Hepatocyte (in vitro differentiated cells): ENCODE measurements at regions not wholly inside any gene's neighbourhood (a gene's known extent, or its start where the extent isn't known, plus 50 kb on each side); places are given as distances from the start of the nearest gene placed in this dataset.

Source experiments
- DNase-seq: peaks from one replicate; pipeline ENCODE4 v3.0.0-alpha.2; 2016; ENCODE audit warnings: low spot score
- H2AFZ ChIP-seq: fragments of 200-600 bp; sonication (generic); 2 replicates; pipeline ENCODE4 v1.6.0; 2016; ENCODE audit warnings: antibody characterized with exemption, mild to moderate bottlenecking
- H3K27ac ChIP-seq: fragments of 200-600 bp; sonication (generic); 2 replicates; pipeline ENCODE4 v1.5.1; 2016; ENCODE audit warnings: mild to moderate bottlenecking
- H3K27me3 ChIP-seq: fragments of 200-600 bp; sonication (generic); 2 replicates; pipeline ENCODE4 v1.6.1; 2016
- H3K36me3 ChIP-seq: fragments of 200-600 bp; sonication (generic); replicated peaks from 2 replicates; pipeline ENCODE4 v1.5.1; 2016; ENCODE audit warnings: low read depth; ENCODE audit not compliant: insufficient read depth
- H3K4me1 ChIP-seq: fragments of 200-600 bp; sonication (generic); 2 replicates; pipeline ENCODE4 v1.5.1; 2016; ENCODE audit warnings: mild to moderate bottlenecking, moderate library complexity; ENCODE audit not compliant: insufficient read depth
- H3K4me2 ChIP-seq: fragments of 200-600 bp; sonication (generic); 2 replicates; pipeline ENCODE4 v1.6.0; 2016
- H3K4me3 ChIP-seq: fragments of 200-600 bp; sonication (generic); 2 replicates; pipeline ENCODE4 v1.5.1; 2016; ENCODE audit warnings: mild to moderate bottlenecking
- H3K79me2 ChIP-seq: fragments of 200-600 bp; sonication (generic); 2 replicates; pipeline ENCODE4 v1.6.0; 2017; ENCODE audit warnings: mild to moderate bottlenecking
- H3K9me2 ChIP-seq: fragments of 200-600 bp; sonication (generic); replicated peaks from 2 replicates; pipeline ENCODE4 v1.6.0; 2017; ENCODE audit warnings: mild to moderate bottlenecking; ENCODE audit not compliant: insufficient read depth
- H3K9me3 ChIP-seq: fragments of 200-600 bp; sonication (generic); 2 replicates; pipeline ENCODE4 v1.5.1; 2016; ENCODE audit warnings: low read depth, mild to moderate bottlenecking
- H4K20me1 ChIP-seq: fragments of 200-600 bp; sonication (generic); 2 replicates; pipeline ENCODE4 v1.6.0; 2016; ENCODE audit warnings: mild to moderate bottlenecking; ENCODE audit not compliant: insufficient read depth, poor library complexity, severe bottlenecking
- EZH2 ChIP-seq: fragments of 200-600 bp; sonication (generic); IDR thresholded peaks from 2 replicates; pipeline ENCODE4 v1.6.1; 2016; ENCODE audit warnings: antibody characterized with exemption, mild to moderate bottlenecking, borderline replicate concordance
- EZH2phosphoT487 ChIP-seq: fragments of 200-600 bp; sonication (generic); IDR thresholded peaks from one replicate; pipeline ENCODE4 v1.6.1; 2018; ENCODE audit warnings: antibody characterized with exemption, mild to moderate bottlenecking, low read depth, moderate library complexity; ENCODE audit not compliant: unreplicated experiment, severe bottlenecking
- WGBS: methylation state at CpG from one replicate; pipeline ENCODE4 v1.1.6; 2016; ENCODE audit warnings: low lambda C conversion rate; ENCODE audit errors: missing lambda C conversion rate; 5-methylcytosine and 5-hydroxymethylcytosine counted together
- TF ChIP-seq, protein P1 (sequence below): fragments of 200-600 bp; sonication (generic); IDR thresholded peaks from 2 replicates; pipeline ENCODE4 v1.5.1; 2016; ENCODE audit warnings: antibody characterized with exemption, mild to moderate bottlenecking; ENCODE audit not compliant: poor library complexity

DNA sequence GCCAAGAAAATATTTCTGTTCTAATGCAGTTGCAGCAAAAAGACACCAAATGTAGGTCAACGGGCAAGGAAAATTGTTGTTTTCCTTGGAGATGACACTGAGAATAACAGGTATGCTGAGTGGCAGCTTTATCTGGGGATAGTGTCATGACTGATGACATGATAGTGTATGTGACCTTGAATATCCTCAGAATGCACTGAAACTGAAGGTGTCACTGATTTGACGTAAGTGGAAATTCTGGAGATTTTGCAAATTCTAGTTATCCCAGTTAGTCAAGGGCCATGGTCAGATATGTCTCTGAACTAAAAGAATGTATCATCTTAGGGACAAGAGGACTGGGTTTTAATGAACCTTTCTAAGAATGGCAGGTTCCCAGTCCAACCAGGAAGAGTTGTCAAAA is 138.0 kb upstream of the C9orf72 start:
- Histone ChIP-seq H3K9me3 (no peaks in the 10 kb centered on the region), H3K4me2 (no peak overlapping the region), H3K27ac (no peak overlapping the region), H3K4me3 (no peak overlapping the region), H3K79me2 (no peaks in the 10 kb centered on the region), H3K9me2 (no peaks in the 10 kb centered on the region), H2AFZ (no peak overlapping the region), H3K36me3 (no peaks in the 10 kb centered on the region), H3K4me1 (no peaks in the 10 kb centered on the region), H3K27me3 (no peaks in the 10 kb centered on the region), H4K20me1 (no peaks in the 10 kb centered on the region)
- 85% methylated on average over 2 of the region's 2 CpGs for WGBS
- TF ChIP-seq EZH2phosphoT487 (no peak), EZH2 (no peak)
- no peak for DNase-seq

DNA sequence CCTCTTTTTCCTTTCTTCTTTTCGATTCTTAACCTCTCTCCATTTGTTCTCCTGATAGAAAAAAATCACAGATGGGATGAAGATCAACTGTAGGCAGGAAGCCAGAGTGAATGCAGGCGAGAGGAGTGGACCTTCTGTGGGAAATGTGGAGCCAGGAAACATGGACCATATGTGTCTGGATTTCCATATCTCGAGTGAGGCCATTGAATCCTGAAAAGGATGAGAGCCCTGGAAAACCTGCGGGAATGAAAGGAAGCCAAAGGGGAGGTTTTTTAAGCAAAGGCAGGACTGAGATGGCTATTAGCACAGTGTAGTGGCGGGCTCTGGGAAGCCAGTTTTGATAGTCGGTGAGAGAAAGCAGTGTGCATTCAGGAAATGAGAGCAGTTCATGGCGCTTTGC is 139.5 kb upstream of the C9orf72 start:
- Histone ChIP-seq H3K4me2 (no peak overlapping the region), H3K4me3 (no peak overlapping the region), H4K20me1 (no peaks in the 10 kb centered on the region), H3K27me3 (no peaks in the 10 kb centered on the region), H3K9me2 (no peaks in the 10 kb centered on the region), H3K79me2 (no peaks in the 10 kb centered on the region), H2AFZ (no peak overlapping the region), H3K27ac (no peak overlapping the region), H3K4me1 (no peaks in the 10 kb centered on the region), H3K9me3 (no peaks in the 10 kb centered on the region), H3K36me3 (no peaks in the 10 kb centered on the region)
- TF ChIP-seq EZH2 (no peak), EZH2phosphoT487 (no peak)
- TF ChIP-seq, protein P1, sequence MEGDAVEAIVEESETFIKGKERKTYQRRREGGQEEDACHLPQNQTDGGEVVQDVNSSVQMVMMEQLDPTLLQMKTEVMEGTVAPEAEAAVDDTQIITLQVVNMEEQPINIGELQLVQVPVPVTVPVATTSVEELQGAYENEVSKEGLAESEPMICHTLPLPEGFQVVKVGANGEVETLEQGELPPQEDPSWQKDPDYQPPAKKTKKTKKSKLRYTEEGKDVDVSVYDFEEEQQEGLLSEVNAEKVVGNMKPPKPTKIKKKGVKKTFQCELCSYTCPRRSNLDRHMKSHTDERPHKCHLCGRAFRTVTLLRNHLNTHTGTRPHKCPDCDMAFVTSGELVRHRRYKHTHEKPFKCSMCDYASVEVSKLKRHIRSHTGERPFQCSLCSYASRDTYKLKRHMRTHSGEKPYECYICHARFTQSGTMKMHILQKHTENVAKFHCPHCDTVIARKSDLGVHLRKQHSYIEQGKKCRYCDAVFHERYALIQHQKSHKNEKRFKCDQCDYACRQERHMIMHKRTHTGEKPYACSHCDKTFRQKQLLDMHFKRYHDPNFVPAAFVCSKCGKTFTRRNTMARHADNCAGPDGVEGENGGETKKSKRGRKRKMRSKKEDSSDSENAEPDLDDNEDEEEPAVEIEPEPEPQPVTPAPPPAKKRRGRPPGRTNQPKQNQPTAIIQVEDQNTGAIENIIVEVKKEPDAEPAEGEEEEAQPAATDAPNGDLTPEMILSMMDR, result no peak
- 83% methylated on average over 7 of the region's 7 CpGs for WGBS
- no peak for DNase-seq

GRCh38 chr9:27714388-27714787 is 141.1 kb upstream of the C9orf72 start:
- DNase-seq, result no peak
- no peaks in the 10 kb centered on the region for H3K27me3 ChIP-seq
- H3K4me1 ChIP-seq, result no peaks in the 10 kb centered on the region
- TF ChIP-seq EZH2phosphoT487, result no peak
- TF ChIP-seq EZH2, result no peak
- TF ChIP-seq, protein P1, result no peak
- H2AFZ ChIP-seq, result no peak overlapping the region
- WGBS, result 81% methylated on average over 1 of the region's 1 CpG
- no peak overlapping the region for H3K27ac ChIP-seq
- H3K4me3 ChIP-seq, result no peak overlapping the region
- H4K20me1 ChIP-seq, result no peaks in the 10 kb centered on the region
- no peaks in the 10 kb centered on the region for H3K9me2 ChIP-seq
- no peaks in the 10 kb centered on the region for H3K36me3 ChIP-seq
- H3K4me2 ChIP-seq, result no peak overlapping the region
- H3K9me3 ChIP-seq, result no peaks in the 10 kb centered on the region
- no peaks in the 10 kb centered on the region for H3K79me2 ChIP-seq

GRCh38 chr9:27715651-27716050 is 142.4 kb upstream of the C9orf72 start:
- Histone ChIP-seq H3K79me2 (no peaks in the 10 kb centered on the region), H3K4me1 (no peaks in the 10 kb centered on the region), H3K27me3 (no peaks in the 10 kb centered on the region), H3K27ac (no peak overlapping the region), H4K20me1 (no peaks in the 10 kb centered on the region), H3K4me3 (no peak overlapping the region), H3K9me3 (no peaks in the 10 kb centered on the region), H3K4me2 (no peak overlapping the region), H2AFZ (no peak overlapping the region), H3K9me2 (no peaks in the 10 kb centered on the region), H3K36me3 (no peaks in the 10 kb centered on the region)
- WGBS, result 83% methylated on average over 2 of the region's 2 CpGs
- no peak for TF ChIP-seq EZH2
- TF ChIP-seq EZH2phosphoT487, result no peak
- TF ChIP-seq, protein P1, result no peak
- no peak for DNase-seq
